CD14-positive monocyte (primary cell): ENCODE measurements at regions not wholly inside any gene's neighbourhood (a gene's known extent, or its start where the extent isn't known, plus 50 kb on each side); places are given as distances from the start of the nearest gene placed in this dataset.

Experiments
- DNase-seq, 3 donors: peaks; one replicate each; pipeline ENCODE4 v3.0.0-alpha.2; 2011 to 2022
- H2AFZ ChIP-seq: 2 replicates; pipeline ENCODE4 v1.6.0; 2012; ENCODE audit warnings: mild to moderate bottlenecking, low read depth, low read length, inconsistent platforms; ENCODE audit not compliant: insufficient read depth, poor library complexity, severe bottlenecking
- H3K27ac ChIP-seq, 2 donors: 1 replicate in 1 of 2; 2 replicates in 1 of 2; pipeline ENCODE4 v1.5.1; 2012 to 2013; ENCODE audit warnings: low read length in 2 of 2, control low read depth in 1 of 2, inconsistent platforms in 1 of 2, low read depth in 1 of 2, mild to moderate bottlenecking in 1 of 2
- H3K27me3 ChIP-seq, 2 donors: one replicate each; pipeline versions ENCODE4 v1.6.0 to v1.6.1; 2011 to 2013; ENCODE audit warnings: low read length in 2 of 2; ENCODE audit not compliant: control insufficient read depth in 2 of 2, insufficient read depth in 2 of 2
- H3K36me3 ChIP-seq, 2 donors: replicated peaks in 1 of 2; 1 replicate in 1 of 2; 2 replicates in 1 of 2; pipeline versions ENCODE4 v1.5.1 to v1.6.1; 2012 to 2013; ENCODE audit warnings: low read length in 2 of 2, control low read depth in 1 of 2, inconsistent platforms in 1 of 2, mild to moderate bottlenecking in 1 of 2; ENCODE audit not compliant: insufficient read depth in 2 of 2, control insufficient read depth in 1 of 2
- H3K4me1 ChIP-seq, 2 donors: 1 replicate in 1 of 2; 2 replicates in 1 of 2; pipeline versions ENCODE4 v1.5.1 to v1.6.1; 2012 to 2013; ENCODE audit warnings: low read length in 2 of 2, control low read depth in 1 of 2, inconsistent platforms in 1 of 2, mild to moderate bottlenecking in 1 of 2, moderate library complexity in 1 of 2; ENCODE audit not compliant: insufficient read depth in 2 of 2, control insufficient read depth in 1 of 2
- H3K4me2 ChIP-seq: replicated peaks from 2 replicates; pipeline ENCODE3; 2012; ENCODE audit warnings: low read length, moderate library complexity, mild to moderate bottlenecking; ENCODE audit not compliant: poor library complexity, severe bottlenecking; ENCODE audit errors: extremely low read depth
- H3K4me3 ChIP-seq, 3 experiments: fragments of 200-600 bp in 1 of 3; sonication (generic) in 1 of 3; replicated peaks in 1 of 3; 1 replicate in 2 of 3; 2 replicates in 1 of 3; pipeline ENCODE4 v1.5.1; 2011 to 2013; ENCODE audit warnings: low read length in 3 of 3, mild to moderate bottlenecking in 3 of 3, control low read depth in 2 of 3, low read depth in 2 of 3, inconsistent platforms in 1 of 3, moderate library complexity in 1 of 3
- H3K79me2 ChIP-seq: 2 replicates; pipeline ENCODE4 v1.6.0; 2012; ENCODE audit warnings: mild to moderate bottlenecking, control low read depth, inconsistent platforms, low read length, moderate library complexity; ENCODE audit not compliant: insufficient read depth
- H3K9ac ChIP-seq: 2 replicates; pipeline ENCODE4 v1.6.0; 2017; ENCODE audit warnings: low read length, mild to moderate bottlenecking; ENCODE audit not compliant: insufficient read depth, poor library complexity, severe bottlenecking
- H3K9me3 ChIP-seq, 2 donors: replicated peaks in 1 of 2; 1 replicate in 1 of 2; 2 replicates in 1 of 2; pipeline versions ENCODE4 v1.5.1 to v1.6.1; 2012 to 2013; ENCODE audit warnings: low read length in 2 of 2, control low read depth in 1 of 2; ENCODE audit not compliant: control insufficient read depth in 1 of 2, insufficient read depth in 1 of 2
- H4K20me1 ChIP-seq: 2 replicates; pipeline ENCODE4 v1.6.0; 2012; ENCODE audit warnings: mild to moderate bottlenecking, low read length, control low read depth, moderate library complexity; ENCODE audit not compliant: insufficient read depth
- H3K27ac Mint-ChIP-seq, 7 donors: one replicate each; pipeline ENCODE4 v1.8.0; 2020; ENCODE audit warnings: mild to moderate bottlenecking in 7 of 7, mixed read lengths in 7 of 7, moderate library complexity in 6 of 7, inconsistent platforms in 2 of 7
- H3K27me3 Mint-ChIP-seq, 3 donors: one replicate each; pipeline ENCODE4 v1.8.0; 2021 to 2022; ENCODE audit warnings: low read depth in 3 of 3, mild to moderate bottlenecking in 3 of 3, mixed read lengths in 3 of 3, moderate library complexity in 3 of 3, inconsistent platforms in 1 of 3
- H3K36me3 Mint-ChIP-seq, 2 donors: one replicate each; pipeline ENCODE4 v1.8.0; 2020; ENCODE audit warnings: mixed read lengths in 2 of 2, inconsistent platforms in 1 of 2, mild to moderate bottlenecking in 1 of 2
- H3K4me1 Mint-ChIP-seq: one replicate; pipeline ENCODE4 v1.8.0; 2020; ENCODE audit warnings: mild to moderate bottlenecking, mixed read lengths
- H3K4me3 Mint-ChIP-seq, 2 donors: one replicate each; pipeline ENCODE4 v1.8.0; 2020; ENCODE audit warnings: mild to moderate bottlenecking in 2 of 2, mixed read lengths in 2 of 2, moderate library complexity in 1 of 2
- H3K9me3 Mint-ChIP-seq, 7 donors: one replicate each; pipeline ENCODE4 v1.8.0; 2020 to 2022; ENCODE audit warnings: mixed read lengths in 7 of 7, mild to moderate bottlenecking in 6 of 7, moderate library complexity in 6 of 7, inconsistent platforms in 2 of 7
- CTCF ChIP-seq: fragments of 200-600 bp; IDR thresholded peaks from one replicate; pipeline ENCODE4 v1.8.0; 2022; ENCODE audit warnings: antibody characterized with exemption, mild to moderate bottlenecking
- WGBS: methylation state at CpG from one replicate; pipeline ENCODE4 v1.1.5; 2013; ENCODE audit warnings: missing lambda C conversion rate; ENCODE audit not compliant: insufficient coverage; 5-methylcytosine and 5-hydroxymethylcytosine counted together
- intact Hi-C, 2 donors: fragments of 100-400 bp; cut with micrococcal nuclease; formaldehyde crosslinking; loops; one replicate each; pipeline versions ENCODE4 v1.15.0 to v1.15.1; 2023

DNA sequence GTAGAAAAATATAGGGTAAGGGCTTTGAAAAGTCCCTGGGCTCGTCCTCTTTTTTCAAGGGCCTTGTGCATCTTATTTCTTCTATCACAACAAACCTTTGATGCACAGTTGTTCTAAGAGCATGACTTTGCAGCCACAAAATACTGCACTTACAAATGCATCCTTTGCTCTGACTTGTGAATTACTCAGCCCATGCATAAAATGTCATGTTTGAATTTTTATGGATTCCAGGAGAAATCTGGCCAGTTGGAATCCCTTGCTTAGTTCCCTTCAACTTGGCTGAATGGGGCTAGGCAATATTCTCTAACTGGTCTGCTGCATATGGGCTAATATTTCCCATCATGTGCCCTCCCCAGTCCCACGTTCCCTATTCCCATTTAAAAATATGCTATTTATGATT is 523.9 kb upstream of the RGMA start:
- no peak overlapping the region for H3K27ac Mint-ChIP-seq
- intact Hi-C loops: no loop called here
- peaks cover 1% of the 10 kb centered on the region for H3K4me1 Mint-ChIP-seq
- H3K9ac ChIP-seq: no peak overlapping the region
- H2AFZ ChIP-seq: no peak overlapping the region
- H3K4me3 Mint-ChIP-seq: no peak overlapping the region
- no peaks in the 10 kb centered on the region for H3K79me2 ChIP-seq
- no peak overlapping the region for H3K4me2 ChIP-seq
- no peak overlapping the region for H3K4me3 ChIP-seq
- no peaks in the 10 kb centered on the region for H3K4me1 ChIP-seq
- H3K27me3 ChIP-seq: peaks cover 0 to 6% of the 10 kb centered on the region in 2 donors
- no peaks in the 10 kb centered on the region for H3K36me3 ChIP-seq
- H4K20me1 ChIP-seq: no peaks in the 10 kb centered on the region
- WGBS: no CpG with 5 or more reads among the region's 2 CpGs
- peaks cover 4 to 8% (median 8%) of the 10 kb centered on the region in 3 donors for H3K27me3 Mint-ChIP-seq
- H3K9me3 Mint-ChIP-seq: peaks cover 0 to 4% (median 0%) of the 10 kb centered on the region in 7 donors
- TF ChIP-seq CTCF: no peak
- no peak for DNase-seq
- no peaks in the 10 kb centered on the region for H3K9me3 ChIP-seq
- no peak overlapping the region for H3K27ac ChIP-seq
- H3K36me3 Mint-ChIP-seq: no peaks in the 10 kb centered on the region

DNA sequence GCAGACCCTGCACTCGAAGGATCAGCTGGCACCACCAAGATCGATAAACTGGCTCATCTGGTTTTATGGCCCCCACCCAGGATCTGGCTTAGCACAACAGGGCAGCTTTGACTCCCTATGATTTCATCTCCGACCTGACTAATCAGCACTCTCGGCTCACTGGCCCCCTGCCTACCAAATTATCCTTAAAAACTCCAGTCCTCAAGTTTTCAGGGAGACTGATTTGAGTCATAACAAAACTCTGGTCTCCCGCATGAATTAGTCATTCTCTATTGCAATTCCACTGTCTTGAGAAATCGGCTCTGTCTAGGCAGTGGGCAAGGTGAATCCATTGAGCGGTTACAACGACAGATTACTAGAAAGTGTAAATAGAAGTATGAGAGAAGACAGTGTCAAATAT is 521.9 kb upstream of the RGMA start:
- Mint-ChIP-seq H3K4me3 (no peak overlapping the region), H3K4me1 (peaks cover 1% of the 10 kb centered on the region), H3K27me3 (peaks cover 1 to 5% (median 1%) of the 10 kb centered on the region in 3 donors), H3K36me3 (no peaks in the 10 kb centered on the region), H3K9me3 (peaks cover 0 to 4% (median 0%) of the 10 kb centered on the region in 7 donors), H3K27ac (no peak overlapping the region)
- 97% methylated on average over 6 of the region's 8 CpGs for WGBS
- DNase-seq: no peak
- intact Hi-C loops: no loop called here
- H3K36me3 ChIP-seq: no peaks in the 10 kb centered on the region
- H3K4me2 ChIP-seq: no peak overlapping the region
- H3K27me3 ChIP-seq: no peaks in the 10 kb centered on the region
- no peak overlapping the region for H3K4me3 ChIP-seq
- TF ChIP-seq CTCF: no peak
- H2AFZ ChIP-seq: no peak overlapping the region
- no peaks in the 10 kb centered on the region for H3K79me2 ChIP-seq
- no peaks in the 10 kb centered on the region for H4K20me1 ChIP-seq
- H3K9ac ChIP-seq: no peak overlapping the region
- H3K4me1 ChIP-seq: no peaks in the 10 kb centered on the region
- no peaks in the 10 kb centered on the region for H3K9me3 ChIP-seq
- no peak overlapping the region for H3K27ac ChIP-seq
